GM23248 (cell line): ENCODE measurements at regions not wholly inside any gene's neighbourhood (a gene's known extent, or its start where the extent isn't known, plus 50 kb on each side); places are given as distances from the start of the nearest gene placed in this dataset.

Experiments used
- DNase-seq: peaks from one replicate; pipeline ENCODE4 v3.0.0-alpha.2; 2015
- H2AFZ ChIP-seq: fragments of 200-600 bp; sonication (generic); 2 replicates; pipeline ENCODE4 v1.6.1; 2016; ENCODE audit warnings: antibody characterized with exemption
- H3F3A ChIP-seq: fragments of 200-600 bp; sonication (generic); 2 replicates; pipeline ENCODE4 v1.6.1; 2016; ENCODE audit warnings: mild to moderate bottlenecking, antibody characterized with exemption, mixed run types; ENCODE audit not compliant: insufficient read depth
- H3K27ac ChIP-seq: fragments of 200-600 bp; sonication (generic); 2 replicates; pipeline ENCODE4 v1.5.1; 2016; ENCODE audit warnings: mild to moderate bottlenecking
- H3K27me3 ChIP-seq: fragments of 200-600 bp; sonication (generic); replicated peaks from 2 replicates; pipeline ENCODE4 v1.6.1; 2016; ENCODE audit warnings: mild to moderate bottlenecking; ENCODE audit not compliant: insufficient read depth
- H3K36me3 ChIP-seq: fragments of 200-600 bp; sonication (generic); 2 replicates; pipeline ENCODE4 v1.6.1; 2016; ENCODE audit warnings: low read depth, mild to moderate bottlenecking
- H3K4me1 ChIP-seq: fragments of 200-600 bp; sonication (generic); 2 replicates; pipeline ENCODE4 v1.6.1; 2016; ENCODE audit warnings: mild to moderate bottlenecking; ENCODE audit not compliant: insufficient read depth
- H3K4me2 ChIP-seq: fragments of 200-600 bp; sonication (generic); one replicate; pipeline ENCODE4 v1.6.1; 2016; ENCODE audit warnings: mild to moderate bottlenecking; ENCODE audit not compliant: unreplicated experiment
- H3K4me3 ChIP-seq: fragments of 200-600 bp; sonication (generic); 2 replicates; pipeline ENCODE4 v1.5.1; 2016; ENCODE audit warnings: mild to moderate bottlenecking
- H3K79me2 ChIP-seq: fragments of 200-600 bp; sonication (generic); 2 replicates; pipeline ENCODE4 v1.6.1; 2016; ENCODE audit warnings: mild to moderate bottlenecking; ENCODE audit not compliant: insufficient read depth
- H3K9ac ChIP-seq: fragments of 200-600 bp; sonication (generic); 2 replicates; pipeline ENCODE4 v1.6.1; 2016; ENCODE audit warnings: mild to moderate bottlenecking
- H3K9me2 ChIP-seq: fragments of 200-600 bp; sonication (generic); 2 replicates; pipeline ENCODE4 v1.6.1; 2016; ENCODE audit warnings: mixed run types, mild to moderate bottlenecking, moderate library complexity; ENCODE audit not compliant: insufficient read depth
- H3K9me3 ChIP-seq: fragments of 200-600 bp; sonication (generic); one replicate; pipeline ENCODE4 v1.6.1; 2017; ENCODE audit warnings: low read depth
- H4K20me1 ChIP-seq: fragments of 200-600 bp; sonication (generic); 2 replicates; pipeline ENCODE4 v1.6.0; 2016; ENCODE audit not compliant: insufficient read depth
- EZH2 ChIP-seq: fragments of 200-600 bp; sonication (generic); IDR thresholded peaks from 2 replicates; pipeline ENCODE4 v1.6.1; 2018; ENCODE audit warnings: antibody characterized with exemption, mild to moderate bottlenecking; ENCODE audit not compliant: insufficient read depth, poor library complexity, severe bottlenecking
- EZH2phosphoT487 ChIP-seq: fragments of 200-600 bp; sonication (generic); IDR thresholded peaks from 2 replicates; pipeline ENCODE4 v1.6.1; 2018; ENCODE audit warnings: antibody characterized with exemption, moderate library complexity, mild to moderate bottlenecking, low read depth; ENCODE audit not compliant: insufficient read depth
- WGBS, 2 experiments: methylation state at CpG; one replicate each; pipeline ENCODE4 v1.1.6; 2015 to 2017; ENCODE audit warnings: low lambda C conversion rate in 2 of 2, low coverage in 1 of 2; ENCODE audit errors: missing lambda C conversion rate in 2 of 2; 5-methylcytosine and 5-hydroxymethylcytosine counted together
- in situ Hi-C: fragments of 300-500 bp; cut with MboI; formaldehyde crosslinking; loops from 2 replicates; pipeline ENCODE4 v1.15.0; 2020

- peaks cover 41% of the 10 kb centered on the region for H3K27me3 ChIP-seq
- no peaks in the 10 kb centered on the region for H3K9me3 ChIP-seq
- no peaks in the 10 kb centered on the region for H3K36me3 ChIP-seq
- WGBS, 2 experiments = 34 to 41% methylated on average over 2 of the region's 2 CpGs
- H3K4me1 ChIP-seq = no peaks in the 10 kb centered on the region
- in situ Hi-C loops = no loop called here
- TF ChIP-seq EZH2 (no peak), EZH2phosphoT487 (no peak)
- H3K9me2 ChIP-seq = no peaks in the 10 kb centered on the region
- no peak overlapping the region for H3K27ac ChIP-seq
- H4K20me1 ChIP-seq = no peaks in the 10 kb centered on the region
- no peak overlapping the region for H3K9ac ChIP-seq
- DNase-seq = no peak
- H2AFZ ChIP-seq = no peak overlapping the region
- H3K79me2 ChIP-seq = no peaks in the 10 kb centered on the region
- H3F3A ChIP-seq = no peaks in the 10 kb centered on the region
- no peak overlapping the region for H3K4me2 ChIP-seq
- H3K4me3 ChIP-seq = no peak overlapping the region
Measured at GRCh38 chr11:93963072-93963471, 58.1 kb upstream of the HEPHL1 start.

- Histone ChIP-seq H3K9me2 (no peaks in the 10 kb centered on the region), H3K9me3 (no peaks in the 10 kb centered on the region), H3K27ac (no peak overlapping the region), H3K4me2 (no peak overlapping the region), H2AFZ (no peak overlapping the region), H3K4me1 (no peaks in the 10 kb centered on the region), H3F3A (no peaks in the 10 kb centered on the region), H3K4me3 (no peak overlapping the region), H4K20me1 (no peaks in the 10 kb centered on the region), H3K9ac (no peak overlapping the region), H3K27me3 (peaks cover 51% of the 10 kb centered on the region), H3K79me2 (no peaks in the 10 kb centered on the region), H3K36me3 (no peaks in the 10 kb centered on the region)
- in situ Hi-C loops = no loop called here
- TF ChIP-seq EZH2 (no peak), EZH2phosphoT487 (no peak)
- WGBS, 2 experiments = 83 to 85% methylated on average over 4 of the region's 4 CpGs
- DNase-seq = no peak
Measured at GRCh38 chr11:93967258-93967657, 53.9 kb upstream of the HEPHL1 start.

GRCh38 chr11:93967944-93968343, 53.2 kb upstream of the HEPHL1 start:
- no peak for DNase-seq
- Histone ChIP-seq H3K79me2 (no peaks in the 10 kb centered on the region), H4K20me1 (no peaks in the 10 kb centered on the region), H3K4me3 (no peak overlapping the region), H3K9ac (no peak overlapping the region), H3K4me1 (no peaks in the 10 kb centered on the region), H3K9me3 (no peaks in the 10 kb centered on the region), H3K4me2 (no peak overlapping the region), H3K27ac (no peak overlapping the region), H3K9me2 (no peaks in the 10 kb centered on the region), H3K36me3 (no peaks in the 10 kb centered on the region), H3K27me3 (peaks cover 57% of the 10 kb centered on the region), H3F3A (no peaks in the 10 kb centered on the region), H2AFZ (no peak overlapping the region)
- in situ Hi-C loops = no loop called here
- 36 to 40% methylated on average over 5 of the region's 5 CpGs for WGBS, 2 experiments
- TF ChIP-seq EZH2 (no peak), EZH2phosphoT487 (no peak)

GRCh38 chr11:93969925-93970922, 50.9 kb upstream of the HEPHL1 start:
- H3K9me2 ChIP-seq = no peaks in the 10 kb centered on the region
- no peaks in the 10 kb centered on the region for H3K36me3 ChIP-seq
- no peaks in the 10 kb centered on the region for H3F3A ChIP-seq
- DNase-seq = no peak
- 24 to 32% methylated on average over 10 of the region's 10 CpGs for WGBS, 2 experiments
- no peaks in the 10 kb centered on the region for H3K79me2 ChIP-seq
- no peaks in the 10 kb centered on the region for H4K20me1 ChIP-seq
- no peak overlapping the region for H3K27ac ChIP-seq
- TF ChIP-seq EZH2 (no peak), EZH2phosphoT487 (no peak)
- no peak overlapping the region for H3K4me2 ChIP-seq
- H3K4me3 ChIP-seq = no peak overlapping the region
- no peak overlapping the region for H2AFZ ChIP-seq
- no peaks in the 10 kb centered on the region for H3K9me3 ChIP-seq
- no peaks in the 10 kb centered on the region for H3K4me1 ChIP-seq
- in situ Hi-C loops = no loop called here
- H3K27me3 ChIP-seq = peaks cover 62% of the 10 kb centered on the region
- no peak overlapping the region for H3K9ac ChIP-seq
